ENCODE measurements at regions not wholly inside any gene's neighbourhood (a gene's known extent, or its start where the extent isn't known, plus 50 kb on each side); places are given as distances from the start of the nearest gene placed in this dataset.

GRCh38 chr4:62460329-62460728, 1260.2 kb downstream of the ADGRL3 start:
- Histone ChIP-seq H3K4me3 (ENCODE audit: control insufficient read depth in 2 of 3, extremely low read depth in 1 of 3, insufficient read depth in 2 of 3, low read depth in 1 of 3, low read length in 3 of 3) (no peak overlapping the region), H3K9me3 (ENCODE audit: control insufficient read depth, low read depth, low read length) (no peaks in the 10 kb centered on the region), H3K79me2 (ENCODE audit: control insufficient read depth, insufficient read depth, low read length) (no peaks in the 10 kb centered on the region), H3K27ac (ENCODE audit: control insufficient read depth, insufficient read depth, low read length) (no peak overlapping the region), H3K9ac (ENCODE audit: control insufficient read depth, extremely low read depth, insufficient read depth, low read length) (no peak overlapping the region), H3K27me3 (ENCODE audit: control insufficient read depth, extremely low read depth, insufficient read depth, low read length) (no peaks in the 10 kb centered on the region), H4K20me1 (ENCODE audit: control insufficient read depth, extremely low read depth, insufficient read depth, low read length) (no peaks in the 10 kb centered on the region), H2AFZ (ENCODE audit: control insufficient read depth, low read length) (no peak overlapping the region), H3K4me2 (ENCODE audit: control insufficient read depth, extremely low read depth, insufficient read depth, low read depth, low read length) (no peak overlapping the region), H3K36me3 (ENCODE audit: control insufficient read depth in 2 of 2, extremely low read depth in 1 of 2, insufficient read depth in 2 of 2, low read length in 2 of 2) (no peaks in the 10 kb centered on the region), H3K4me1 (ENCODE audit: control insufficient read depth, extremely low read depth, insufficient read depth, low read length) (no peaks in the 10 kb centered on the region), H3K9me1 (ENCODE audit: control insufficient read depth, extremely low read depth, insufficient read depth, low read length) (no peaks in the 10 kb centered on the region)
- dilution Hi-C loops (cut with MboI; ENCODE audit: extremely low pct_ligation_motif_present, low sequenced_read_pairs): no loop called here
- no peak for TF ChIP-seq CTCF (optimal IDR thresholded peaks at IDR 0.05 in 1 of 3, IDR thresholded peaks at IDR 0.05 in 1 of 3, conservative IDR thresholded peaks at IDR 0.05 in 1 of 3; ENCODE audit: extremely low read depth in 1 of 3, insufficient read depth in 2 of 3, low read length in 3 of 3)
- TF ChIP-seq EZH2 (IDR thresholded peaks at IDR 0.05; ENCODE audit: low read length): no peak
- FAIRE-seq: no peak
- DNase-seq (ENCODE audit: low read depth, low spot score): no peak

GRCh38 chr4:62457356-62457755, 1257.2 kb downstream of the ADGRL3 start:
- Histone ChIP-seq H3K36me3 (ENCODE audit: control insufficient read depth in 2 of 2, extremely low read depth in 1 of 2, insufficient read depth in 2 of 2, low read length in 2 of 2) (no peaks in the 10 kb centered on the region), H2AFZ (ENCODE audit: control insufficient read depth, low read length) (no peak overlapping the region), H3K27me3 (ENCODE audit: control insufficient read depth, extremely low read depth, insufficient read depth, low read length) (no peaks in the 10 kb centered on the region), H4K20me1 (ENCODE audit: control insufficient read depth, extremely low read depth, insufficient read depth, low read length) (no peaks in the 10 kb centered on the region), H3K79me2 (ENCODE audit: control insufficient read depth, insufficient read depth, low read length) (no peaks in the 10 kb centered on the region), H3K4me2 (ENCODE audit: control insufficient read depth, extremely low read depth, insufficient read depth, low read depth, low read length) (no peak overlapping the region), H3K27ac (ENCODE audit: control insufficient read depth, insufficient read depth, low read length) (no peak overlapping the region), H3K9ac (ENCODE audit: control insufficient read depth, extremely low read depth, insufficient read depth, low read length) (no peak overlapping the region), H3K9me3 (ENCODE audit: control insufficient read depth, low read depth, low read length) (no peaks in the 10 kb centered on the region), H3K9me1 (ENCODE audit: control insufficient read depth, extremely low read depth, insufficient read depth, low read length) (no peaks in the 10 kb centered on the region), H3K4me3 (ENCODE audit: control insufficient read depth in 2 of 3, extremely low read depth in 1 of 3, insufficient read depth in 2 of 3, low read depth in 1 of 3, low read length in 3 of 3) (no peak overlapping the region), H3K4me1 (ENCODE audit: control insufficient read depth, extremely low read depth, insufficient read depth, low read length) (no peaks in the 10 kb centered on the region)
- no peak for DNase-seq (ENCODE audit: low read depth, low spot score)
- TF ChIP-seq CTCF (optimal IDR thresholded peaks at IDR 0.05 in 1 of 3, IDR thresholded peaks at IDR 0.05 in 1 of 3, conservative IDR thresholded peaks at IDR 0.05 in 1 of 3; ENCODE audit: extremely low read depth in 1 of 3, insufficient read depth in 2 of 3, low read length in 3 of 3): no peak
- no peak for TF ChIP-seq EZH2 (IDR thresholded peaks at IDR 0.05; ENCODE audit: low read length)
- dilution Hi-C loops (cut with MboI; ENCODE audit: extremely low pct_ligation_motif_present, low sequenced_read_pairs): no loop called here
- FAIRE-seq: no peak

Measured in keratinocyte (primary cell).